ENCODE measurements at regions not wholly inside any gene's neighbourhood (a gene's known extent, or its start where the extent isn't known, plus 50 kb on each side); places are given as distances from the start of the nearest gene placed in this dataset.

DNA sequence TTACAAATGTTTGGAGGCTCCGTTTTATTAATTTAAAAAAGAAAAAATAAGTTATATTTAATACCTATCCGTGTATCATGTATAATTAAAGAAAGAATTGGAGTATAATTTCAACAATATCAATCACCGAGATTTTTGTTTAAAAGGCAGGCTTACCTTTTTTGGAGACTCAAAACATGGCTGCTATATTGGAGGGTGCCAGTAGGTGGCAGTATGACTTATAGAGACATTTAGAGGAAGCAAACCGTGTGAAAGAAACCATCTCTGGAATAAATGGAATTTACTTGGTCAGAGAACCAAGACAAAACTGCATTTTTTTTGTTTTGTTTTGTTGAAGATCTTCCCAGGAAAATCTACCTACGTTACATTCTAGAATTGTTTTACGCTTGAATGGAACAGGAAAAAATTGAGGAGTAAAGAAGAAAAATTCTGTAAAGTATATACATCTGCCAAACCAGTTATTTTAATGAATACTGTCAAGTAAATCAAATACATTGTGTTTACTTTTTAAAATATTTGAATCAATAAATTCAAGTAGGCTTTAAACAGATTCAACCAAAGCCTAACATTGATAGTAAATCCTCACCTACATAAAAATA lies 802.6 kb upstream of the ALCAM start:
- peak; percentile 59 for FAIRE-seq
- DNase-seq (ENCODE audit: insufficient read length, low spot score), result no peak

- DNase-seq (ENCODE audit: insufficient read length, low spot score) (no peak), FAIRE-seq (no peak)
These were observed 800.7 kb upstream of the ALCAM start for GRCh38 chr3:104566054-104566453.

- FAIRE-seq, result peak; percentile 40
- DNase-seq (ENCODE audit: insufficient read length, low spot score), result no peak
These were observed 791.1 kb upstream of the ALCAM start for GRCh38 chr3:104575634-104576033.

- FAIRE-seq (no peak), DNase-seq (ENCODE audit: insufficient read length, low spot score) (no peak)
These were observed 788.2 kb upstream of the ALCAM start for GRCh38 chr3:104578558-104578957.

- FAIRE-seq, result no peak
- no peak for DNase-seq (ENCODE audit: insufficient read length, low spot score)
These were observed 784.6 kb upstream of the ALCAM start for GRCh38 chr3:104582092-104582491.

GRCh38 chr3:104584682-104585081 lies 782.0 kb upstream of the ALCAM start:
- DNase-seq (ENCODE audit: insufficient read length, low spot score) (no peak), FAIRE-seq (no peak)

DNA sequence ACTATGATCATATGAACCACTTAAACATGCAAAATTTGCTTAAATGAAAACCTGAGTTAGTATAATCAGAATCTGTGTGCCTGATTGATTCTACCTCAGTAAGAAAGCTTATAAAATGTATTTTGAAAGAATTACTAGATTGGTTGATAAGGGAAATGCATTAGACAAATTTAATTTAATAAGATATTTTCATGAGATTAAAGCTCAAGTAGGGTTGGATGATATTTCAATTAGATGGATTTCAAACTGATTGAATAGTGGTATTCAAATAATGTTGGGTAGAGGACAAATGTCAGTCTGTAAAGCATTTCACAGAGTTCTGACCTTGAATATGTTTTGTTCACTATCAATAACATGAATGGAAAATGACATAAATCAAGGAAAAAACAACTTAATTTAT lies 780.4 kb upstream of the ALCAM start:
- no peak for FAIRE-seq
- DNase-seq (ENCODE audit: insufficient read length, low spot score), result no peak

GRCh38 chr3:104588442-104588841 lies 778.3 kb upstream of the ALCAM start:
- FAIRE-seq (no peak), DNase-seq (ENCODE audit: insufficient read length, low spot score) (no peak)

- FAIRE-seq, result no peak
- no peak for DNase-seq (ENCODE audit: insufficient read length, low spot score)
These were observed 774.9 kb upstream of the ALCAM start for GRCh38 chr3:104591776-104592175.

DNA sequence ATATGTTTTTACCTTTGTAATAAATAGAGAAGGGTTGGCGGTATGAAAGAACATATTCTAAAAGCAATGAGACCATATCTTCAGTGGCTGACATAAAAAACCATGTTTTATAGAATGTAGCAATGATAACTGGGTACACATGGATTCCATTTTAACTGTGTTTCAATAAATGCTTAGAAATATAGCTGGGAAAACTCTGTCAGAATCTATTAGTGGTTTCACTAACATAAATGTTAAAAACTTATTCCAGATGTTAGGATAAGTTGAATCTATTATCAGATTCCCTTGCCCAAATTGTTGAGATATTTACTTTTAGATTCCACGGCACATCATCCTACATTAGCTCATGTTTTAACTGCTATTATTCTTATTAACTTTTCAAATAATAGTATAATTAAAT lies 772.2 kb upstream of the ALCAM start:
- no peak for DNase-seq (ENCODE audit: insufficient read length, low spot score)
- FAIRE-seq, result no peak

DNA sequence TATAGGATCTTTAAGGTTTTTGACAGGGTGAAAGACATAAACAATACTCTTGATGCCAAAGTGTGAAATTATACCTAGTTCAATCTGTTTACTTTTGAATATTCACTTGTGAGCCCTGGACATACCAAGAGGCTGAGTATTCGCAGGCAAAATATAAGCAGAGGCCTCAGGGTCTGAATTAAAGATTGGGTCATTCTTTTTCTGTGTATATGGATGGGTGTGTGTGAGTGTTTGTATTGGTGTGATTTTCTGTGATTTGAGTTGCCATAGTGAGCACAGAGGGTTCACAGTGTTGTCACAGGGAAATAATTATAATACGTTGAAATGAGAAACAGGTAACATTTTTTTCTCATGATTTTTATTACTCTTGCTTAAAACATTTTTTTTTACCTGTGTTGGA lies 770.7 kb upstream of the ALCAM start:
- DNase-seq (ENCODE audit: insufficient read length, low spot score), result no peak
- FAIRE-seq, result no peak

GRCh38 chr3:104596551-104596950 lies 770.2 kb upstream of the ALCAM start:
- DNase-seq (ENCODE audit: insufficient read length, low spot score), result peak; percentile 8
- FAIRE-seq, result peak; percentile 89

DNA sequence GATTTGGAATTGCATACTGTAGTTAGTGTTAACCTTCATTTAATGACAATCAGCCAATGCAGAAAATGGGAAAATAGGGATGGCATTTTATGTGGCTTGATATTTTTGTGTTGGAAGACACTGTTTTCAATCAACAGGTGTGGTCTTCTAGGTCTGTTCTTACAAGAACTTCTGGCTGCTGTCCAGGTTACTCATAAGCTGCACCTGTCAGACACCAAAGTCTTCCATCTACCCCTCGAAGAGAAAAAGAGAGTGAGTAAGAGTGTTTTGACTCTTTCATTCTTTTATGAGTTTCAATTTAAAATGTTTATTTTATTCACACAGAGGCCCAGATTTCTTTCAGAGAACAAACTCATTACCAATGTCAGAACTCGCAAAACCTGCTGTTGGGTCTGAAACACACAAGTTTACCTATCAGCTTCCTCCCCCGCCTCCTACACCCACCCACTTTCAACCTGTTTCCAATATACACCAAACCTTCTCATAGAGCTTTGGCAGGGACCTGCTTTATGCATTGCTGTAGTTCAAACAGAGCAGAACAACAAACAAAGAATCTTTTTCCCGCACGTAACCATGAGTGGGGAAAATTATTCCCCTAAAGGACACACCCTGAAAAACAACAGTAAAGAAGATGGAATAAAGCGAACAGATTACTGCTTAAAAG lies 767.7 kb upstream of the ALCAM start:
- DNase-seq (ENCODE audit: insufficient read length, low spot score), result no peak
- FAIRE-seq, result no peak

DNA sequence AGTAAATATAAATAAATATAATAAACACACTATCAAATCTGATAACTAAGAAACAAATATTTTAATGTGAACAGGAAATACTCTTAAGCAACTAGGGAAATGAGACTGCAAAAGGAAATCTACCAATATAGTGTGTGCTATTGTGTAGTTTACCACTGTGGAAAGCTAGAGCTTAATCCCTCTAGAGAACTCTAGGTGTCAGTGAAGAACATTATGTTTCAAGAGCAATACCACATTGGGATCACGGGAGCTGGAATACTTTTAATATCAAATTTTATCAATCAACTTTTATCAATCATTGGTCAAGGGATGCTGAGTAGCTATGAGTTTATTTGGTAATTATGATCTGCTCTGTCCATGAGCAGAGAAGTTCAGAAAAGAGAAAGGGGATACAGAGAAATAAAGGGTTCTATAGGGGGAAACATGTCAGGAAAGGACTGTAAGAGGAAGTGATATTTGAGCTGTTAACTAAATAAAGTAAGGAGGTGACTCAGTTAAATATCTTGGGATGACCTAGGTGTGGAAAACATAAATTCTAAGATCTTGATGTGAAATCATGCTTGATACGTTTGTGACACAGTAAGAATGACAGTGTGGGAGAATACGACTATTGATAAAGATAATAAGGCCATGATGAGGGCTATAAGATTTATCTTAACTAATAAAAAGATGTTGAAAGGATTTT lies 762.2 kb upstream of the ALCAM start:
- no peak for DNase-seq (ENCODE audit: insufficient read length, low spot score)
- peak; percentile 21 for FAIRE-seq

DNA sequence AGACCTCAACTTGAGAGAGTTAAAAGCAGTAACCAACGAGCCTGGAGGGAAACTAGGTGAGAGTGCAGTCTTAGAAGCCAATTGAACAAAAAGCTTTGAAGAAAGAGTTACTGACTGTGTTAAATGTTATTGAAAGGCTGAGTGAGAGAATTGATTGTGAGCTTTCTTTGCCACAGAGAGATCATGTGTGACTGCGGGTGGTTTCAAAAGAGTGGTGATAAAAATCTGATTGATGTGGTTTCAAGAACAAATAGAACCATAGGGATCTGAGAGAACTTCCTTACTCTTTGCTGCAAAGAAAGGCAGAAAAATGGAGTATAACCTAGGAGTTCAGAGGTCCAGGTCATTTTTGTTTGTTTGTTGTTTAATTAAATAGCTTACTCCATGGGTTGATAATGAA lies 759.9 kb upstream of the ALCAM start:
- FAIRE-seq, result no peak

DNA sequence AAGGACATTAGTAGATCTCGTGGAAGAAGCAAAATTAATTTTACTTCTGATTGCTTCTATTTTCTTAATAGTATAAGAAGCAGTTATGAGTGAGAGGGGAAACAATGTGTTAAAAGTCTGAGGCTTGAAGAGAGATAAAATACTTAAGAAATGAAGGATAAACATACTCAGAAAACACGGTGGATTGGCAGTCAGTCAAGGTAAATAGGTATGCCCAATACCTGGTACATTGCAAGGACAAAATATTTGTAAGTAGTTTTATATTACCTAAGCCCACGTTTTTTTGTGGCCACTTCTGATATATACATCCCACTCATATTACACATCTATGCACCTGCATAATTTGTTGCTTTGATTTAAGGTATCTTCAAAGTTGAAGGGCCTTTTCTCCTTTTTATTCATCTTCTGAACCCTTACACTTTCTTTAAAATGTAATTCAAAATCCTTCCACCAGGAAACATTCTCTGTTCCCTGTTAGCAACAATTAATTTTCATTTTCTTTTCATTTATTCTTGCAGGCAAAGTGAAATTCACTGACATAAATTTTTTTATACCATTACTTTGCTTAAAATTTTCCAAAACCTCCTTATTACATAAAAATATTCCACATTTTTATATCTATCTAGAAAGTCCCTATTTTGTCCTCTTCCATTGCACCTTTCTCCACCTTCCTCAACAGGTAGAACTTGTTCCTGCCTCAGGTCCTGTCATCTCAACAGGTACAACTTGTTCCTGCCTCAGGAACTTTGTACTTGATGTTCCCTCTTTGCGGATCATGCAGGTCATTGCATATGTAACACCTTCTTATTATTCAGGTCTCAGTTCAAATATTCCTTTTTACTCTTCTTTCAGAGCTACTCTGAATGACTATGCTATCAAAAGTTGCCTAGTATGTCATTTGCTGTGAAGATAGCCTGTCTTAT lies 755.7 kb upstream of the ALCAM start:
- no peak for DNase-seq (ENCODE audit: insufficient read length, low spot score)
- no peak for FAIRE-seq

More for the DNA sequence above, 759.9 kb upstream of the ALCAM start:
- no peak for DNase-seq (ENCODE audit: insufficient read length, low spot score)

- FAIRE-seq (no peak), DNase-seq (ENCODE audit: insufficient read length, low spot score) (no peak)
These were observed 754.5 kb upstream of the ALCAM start for GRCh38 chr3:104612218-104612617.

GRCh38 chr3:104614564-104614963 lies 752.1 kb upstream of the ALCAM start:
- DNase-seq (ENCODE audit: insufficient read length, low spot score), result no peak
- FAIRE-seq, result no peak

GRCh38 chr3:104628185-104628789 lies 738.4 kb upstream of the ALCAM start:
- FAIRE-seq (peak; percentile 61), DNase-seq (ENCODE audit: insufficient read length, low spot score) (peak; percentile 1)

DNA sequence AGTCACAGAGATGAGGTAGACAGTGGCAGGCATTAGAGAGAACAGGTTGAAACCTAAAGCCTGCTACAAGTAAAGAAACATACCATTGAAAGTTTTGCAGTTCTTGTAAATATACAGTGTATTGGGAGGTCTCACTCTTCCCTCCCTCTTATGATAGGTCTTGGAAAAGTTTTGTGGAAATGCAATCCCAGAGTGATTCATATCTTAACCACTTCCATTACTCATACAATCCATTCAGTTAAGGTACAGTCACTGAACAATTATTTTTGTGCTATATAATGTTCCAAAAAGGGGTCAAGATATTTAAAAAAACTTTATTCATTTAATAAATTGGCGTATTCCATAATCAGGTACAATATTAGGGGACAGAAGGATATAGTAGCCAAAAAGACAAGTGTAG lies 737.7 kb upstream of the ALCAM start:
- no peak for DNase-seq (ENCODE audit: insufficient read length, low spot score)
- FAIRE-seq, result no peak

DNA sequence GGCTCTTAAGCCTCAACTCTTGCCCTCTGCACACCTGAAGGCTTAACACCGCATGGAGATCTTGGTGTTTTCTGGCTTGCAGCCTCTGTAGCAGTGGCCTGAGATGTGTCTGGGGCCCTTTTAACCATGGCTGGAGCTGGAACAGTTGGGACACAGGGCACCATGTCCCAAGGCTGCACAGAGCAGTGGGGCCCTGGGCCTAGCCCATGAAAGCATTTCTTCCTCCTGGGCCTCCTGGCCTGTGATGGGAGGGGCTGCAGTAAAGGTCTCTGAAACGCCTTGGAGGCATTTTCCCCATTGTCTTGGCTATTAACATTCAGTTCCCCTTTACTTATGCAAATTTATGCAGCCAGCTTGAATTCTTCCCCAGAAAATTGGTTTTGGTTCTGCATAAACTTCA lies 735.5 kb upstream of the ALCAM start:
- DNase-seq (ENCODE audit: insufficient read length, low spot score), result no peak
- FAIRE-seq, result no peak
